SK-N-SH treated with all-trans-retinoic acid at 6 μM for 48 hours (cell line): ENCODE measurements at regions not wholly inside any gene's neighbourhood (a gene's known extent, or its start where the extent isn't known, plus 50 kb on each side); places are given as distances from the start of the nearest gene placed in this dataset.

Experiments
- ATAC-seq: fragments of 200-7000 bp; cut with Tn5 transposase; 3 replicates; pipeline ENCODE4 v1.9.1; 2020; ENCODE audit warnings: mild to moderate bottlenecking, moderate library complexity
- ARNTL ChIP-seq: fragments of 450-650 bp; formaldehyde crosslinking; IDR thresholded peaks from 2 replicates; pipeline ENCODE4 v1.5.0; 2020; ENCODE audit warnings: low read depth, mild to moderate bottlenecking, moderate library complexity, borderline replicate concordance
- BACH2 ChIP-seq: fragments of 250-450 bp; sonication (Bioruptor Pico); IDR thresholded peaks from 2 replicates; pipeline ENCODE4 v1.9.0; 2021; ENCODE audit warnings: mild to moderate bottlenecking, borderline replicate concordance
- CSDC2 ChIP-seq: fragments of 250-450 bp; sonication (Bioruptor Pico); IDR thresholded peaks from 2 replicates; pipeline ENCODE4 v1.5.0; 2020; ENCODE audit warnings: mild to moderate bottlenecking, moderate library complexity
- ESRRG ChIP-seq: fragments of 250-450 bp; sonication (Bioruptor Pico); IDR thresholded peaks from 2 replicates; pipeline ENCODE4 v1.6.1; 2021; ENCODE audit warnings: mild to moderate bottlenecking
- GLIS3 ChIP-seq: fragments of 250-450 bp; sonication (Bioruptor Pico); IDR thresholded peaks from 2 replicates; pipeline ENCODE4 v1.5.0; 2020; ENCODE audit warnings: mild to moderate bottlenecking, moderate library complexity
- ISL1 ChIP-seq: fragments of 250-450 bp; sonication (Bioruptor Pico); IDR thresholded peaks from 2 replicates; pipeline ENCODE4 v2.1.2; 2022; ENCODE audit warnings: mild to moderate bottlenecking, moderate library complexity
- OSR1 ChIP-seq: fragments of 250-450 bp; sonication (Bioruptor Pico); IDR thresholded peaks from 2 replicates; pipeline ENCODE4 v1.8.0; 2022; ENCODE audit warnings: moderate library complexity, mild to moderate bottlenecking, inconsistent platforms
- PPARA ChIP-seq: fragments of 250-450 bp; sonication (Bioruptor Pico); IDR thresholded peaks from 2 replicates; pipeline ENCODE4 v1.5.0; 2020; ENCODE audit warnings: mild to moderate bottlenecking, borderline replicate concordance
- RARB ChIP-seq: fragments of 250-450 bp; sonication (Bioruptor Pico); IDR thresholded peaks from 2 replicates; pipeline ENCODE4 v1.8.0; 2021; ENCODE audit warnings: mild to moderate bottlenecking, moderate library complexity
- SNAI2 ChIP-seq: fragments of 250-450 bp; sonication (Bioruptor Pico); IDR thresholded peaks from 2 replicates; pipeline ENCODE4 v1.5.0; 2020; ENCODE audit warnings: mild to moderate bottlenecking, moderate library complexity
- TCF4 ChIP-seq: fragments of 250-450 bp; sonication (Bioruptor Pico); IDR thresholded peaks from 2 replicates; pipeline ENCODE4 v1.8.0; 2021; ENCODE audit warnings: mild to moderate bottlenecking, moderate library complexity, borderline replicate concordance
- TOX ChIP-seq: fragments of 250-450 bp; sonication (Bioruptor Pico); IDR thresholded peaks from 2 replicates; pipeline ENCODE4 v1.8.0; 2021; ENCODE audit warnings: mild to moderate bottlenecking, moderate library complexity, borderline replicate concordance
- ZC3H10 ChIP-seq: fragments of 250-450 bp; sonication (Bioruptor Pico); IDR thresholded peaks from 2 replicates; pipeline ENCODE4 v1.5.1; 2021; ENCODE audit warnings: mild to moderate bottlenecking, moderate library complexity
- ZFP3 ChIP-seq: fragments of 250-450 bp; sonication (Bioruptor Pico); IDR thresholded peaks from 2 replicates; pipeline ENCODE4 v1.5.0; 2020; ENCODE audit warnings: mild to moderate bottlenecking, moderate library complexity
- ZFP30 ChIP-seq: fragments of 450-650 bp; formaldehyde crosslinking; IDR thresholded peaks from 2 replicates; pipeline ENCODE4 v1.5.0; 2022; ENCODE audit warnings: mild to moderate bottlenecking, moderate library complexity
- ZNF565 ChIP-seq: fragments of 450-650 bp; formaldehyde crosslinking; conservative IDR thresholded peaks from 2 replicates; pipeline ENCODE4 v1.5.0; 2020; ENCODE audit warnings: low read depth, mild to moderate bottlenecking, moderate library complexity
- ZNF8 ChIP-seq: fragments of 450-650 bp; formaldehyde crosslinking; IDR thresholded peaks from 2 replicates; pipeline ENCODE4 v1.5.0; 2020; ENCODE audit warnings: mild to moderate bottlenecking, moderate library complexity
- TF ChIP-seq, protein P1 (sequence below): fragments of 250-450 bp; sonication (Bioruptor Pico); IDR thresholded peaks from 2 replicates; pipeline ENCODE4 v1.5.0; 2020; ENCODE audit warnings: mild to moderate bottlenecking, moderate library complexity
- TF ChIP-seq, protein P2 (sequence below): fragments of 250-450 bp; sonication (Bioruptor Pico); IDR thresholded peaks from 2 replicates; pipeline ENCODE4 v1.5.1; 2021; ENCODE audit warnings: mild to moderate bottlenecking, moderate library complexity
- TF ChIP-seq, protein P3 (sequence below): fragments of 250-450 bp; sonication (Bioruptor Pico); IDR thresholded peaks from 2 replicates; pipeline ENCODE4 v1.8.0; 2020; ENCODE audit warnings: mild to moderate bottlenecking, moderate library complexity, borderline replicate concordance
- TF ChIP-seq, protein P4 (sequence below): fragments of 250-450 bp; sonication (Bioruptor Pico); IDR thresholded peaks from 2 replicates; pipeline ENCODE4 v1.5.1; 2020; ENCODE audit warnings: low read depth, mild to moderate bottlenecking, moderate library complexity

DNA sequence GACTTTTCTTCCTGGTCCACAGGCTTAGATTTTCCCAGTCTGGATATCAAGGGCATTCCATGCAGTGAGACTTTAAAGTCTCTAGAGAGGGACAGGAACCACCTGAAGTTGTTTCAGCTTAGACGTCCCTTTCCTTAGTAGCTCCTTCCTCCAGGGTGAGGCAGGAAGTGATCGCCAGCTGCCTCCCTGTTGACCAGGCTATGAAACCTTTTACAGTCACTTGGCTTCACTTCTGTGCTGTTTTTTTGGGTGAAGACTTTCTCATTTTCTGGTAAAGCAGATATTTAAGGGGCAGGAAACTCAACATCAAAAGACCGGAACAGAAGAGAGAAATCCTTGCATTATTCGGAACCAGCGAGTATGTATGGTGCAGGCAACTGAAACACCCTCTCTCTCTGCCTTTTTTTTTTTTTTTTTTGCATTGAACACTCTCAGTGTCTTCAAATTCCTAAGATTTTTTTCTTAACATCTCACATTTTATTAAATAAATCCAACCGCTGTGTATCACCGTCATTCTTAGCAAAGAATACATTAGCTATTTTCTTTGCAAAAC lies 234.6 kb upstream of the IRF2BP2 start:
- TF ChIP-seq SNAI2 (CRISPR knock-in tag) (no peak), ISL1 (no peak), ESRRG (CRISPR knock-in tag) (no peak), ARNTL (CRISPR knock-in tag) (no peak), TCF4 (CRISPR knock-in tag) (no peak), GLIS3 (CRISPR knock-in tag) (no peak), ZNF8 (CRISPR knock-in tag) (no peak), RARB (CRISPR knock-in tag) (no peak), BACH2 (CRISPR knock-in tag) (no peak), ZC3H10 (CRISPR knock-in tag) (no peak), OSR1 (CRISPR knock-in tag) (no peak), ZNF565 (CRISPR knock-in tag) (no peak), PPARA (no peak)
- TF ChIP-seq, protein P1, sequence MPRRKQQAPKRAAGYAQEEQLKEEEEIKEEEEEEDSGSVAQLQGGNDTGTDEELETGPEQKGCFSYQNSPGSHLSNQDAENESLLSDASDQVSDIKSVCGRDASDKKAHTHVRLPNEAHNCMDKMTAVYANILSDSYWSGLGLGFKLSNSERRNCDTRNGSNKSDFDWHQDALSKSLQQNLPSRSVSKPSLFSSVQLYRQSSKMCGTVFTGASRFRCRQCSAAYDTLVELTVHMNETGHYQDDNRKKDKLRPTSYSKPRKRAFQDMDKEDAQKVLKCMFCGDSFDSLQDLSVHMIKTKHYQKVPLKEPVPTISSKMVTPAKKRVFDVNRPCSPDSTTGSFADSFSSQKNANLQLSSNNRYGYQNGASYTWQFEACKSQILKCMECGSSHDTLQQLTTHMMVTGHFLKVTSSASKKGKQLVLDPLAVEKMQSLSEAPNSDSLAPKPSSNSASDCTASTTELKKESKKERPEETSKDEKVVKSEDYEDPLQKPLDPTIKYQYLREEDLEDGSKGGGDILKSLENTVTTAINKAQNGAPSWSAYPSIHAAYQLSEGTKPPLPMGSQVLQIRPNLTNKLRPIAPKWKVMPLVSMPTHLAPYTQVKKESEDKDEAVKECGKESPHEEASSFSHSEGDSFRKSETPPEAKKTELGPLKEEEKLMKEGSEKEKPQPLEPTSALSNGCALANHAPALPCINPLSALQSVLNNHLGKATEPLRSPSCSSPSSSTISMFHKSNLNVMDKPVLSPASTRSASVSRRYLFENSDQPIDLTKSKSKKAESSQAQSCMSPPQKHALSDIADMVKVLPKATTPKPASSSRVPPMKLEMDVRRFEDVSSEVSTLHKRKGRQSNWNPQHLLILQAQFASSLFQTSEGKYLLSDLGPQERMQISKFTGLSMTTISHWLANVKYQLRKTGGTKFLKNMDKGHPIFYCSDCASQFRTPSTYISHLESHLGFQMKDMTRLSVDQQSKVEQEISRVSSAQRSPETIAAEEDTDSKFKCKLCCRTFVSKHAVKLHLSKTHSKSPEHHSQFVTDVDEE, result no peak
- ATAC-seq, result peak; percentile 50

DNA sequence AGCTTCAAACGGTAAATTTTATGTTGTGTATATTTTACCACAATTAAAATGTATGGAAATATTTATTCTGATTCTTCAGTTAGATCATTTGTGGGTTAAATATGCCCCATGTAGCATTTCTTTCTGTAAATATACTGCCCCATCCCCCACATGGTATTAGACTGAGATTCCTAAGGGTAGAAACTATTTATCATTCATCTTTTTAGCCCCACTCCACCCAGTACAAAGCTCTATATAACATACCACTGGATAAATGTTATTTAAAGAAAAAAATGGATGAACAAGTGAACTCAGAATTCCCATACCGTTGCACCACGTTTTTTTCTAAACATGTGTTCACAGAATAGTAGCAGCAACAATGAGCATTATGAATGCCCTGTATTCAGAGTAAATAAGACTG lies 234.0 kb upstream of the IRF2BP2 start:
- ATAC-seq, result no peak
- TF ChIP-seq GLIS3 (CRISPR knock-in tag), result no peak
- TF ChIP-seq ZC3H10 (CRISPR knock-in tag), result no peak
- TF ChIP-seq PPARA, result no peak
- TF ChIP-seq ESRRG (CRISPR knock-in tag), result no peak
- TF ChIP-seq, protein P1, result no peak
- no peak for TF ChIP-seq ZFP3 (CRISPR knock-in tag)
- no peak for TF ChIP-seq TCF4 (CRISPR knock-in tag)
- no peak for TF ChIP-seq ZFP30
- no peak for TF ChIP-seq ISL1
- TF ChIP-seq, protein P2, sequence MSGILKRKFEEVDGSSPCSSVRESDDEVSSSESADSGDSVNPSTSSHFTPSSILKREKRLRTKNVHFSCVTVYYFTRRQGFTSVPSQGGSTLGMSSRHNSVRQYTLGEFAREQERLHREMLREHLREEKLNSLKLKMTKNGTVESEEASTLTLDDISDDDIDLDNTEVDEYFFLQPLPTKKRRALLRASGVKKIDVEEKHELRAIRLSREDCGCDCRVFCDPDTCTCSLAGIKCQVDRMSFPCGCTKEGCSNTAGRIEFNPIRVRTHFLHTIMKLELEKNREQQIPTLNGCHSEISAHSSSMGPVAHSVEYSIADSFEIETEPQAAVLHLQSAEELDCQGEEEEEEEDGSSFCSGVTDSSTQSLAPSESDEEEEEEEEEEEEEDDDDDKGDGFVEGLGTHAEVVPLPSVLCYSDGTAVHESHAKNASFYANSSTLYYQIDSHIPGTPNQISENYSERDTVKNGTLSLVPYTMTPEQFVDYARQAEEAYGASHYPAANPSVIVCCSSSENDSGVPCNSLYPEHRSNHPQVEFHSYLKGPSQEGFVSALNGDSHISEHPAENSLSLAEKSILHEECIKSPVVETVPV (CRISPR knock-in tag), result no peak
- TF ChIP-seq RARB (CRISPR knock-in tag), result no peak
- TF ChIP-seq OSR1 (CRISPR knock-in tag), result no peak
- no peak for TF ChIP-seq CSDC2
- TF ChIP-seq, protein P3, sequence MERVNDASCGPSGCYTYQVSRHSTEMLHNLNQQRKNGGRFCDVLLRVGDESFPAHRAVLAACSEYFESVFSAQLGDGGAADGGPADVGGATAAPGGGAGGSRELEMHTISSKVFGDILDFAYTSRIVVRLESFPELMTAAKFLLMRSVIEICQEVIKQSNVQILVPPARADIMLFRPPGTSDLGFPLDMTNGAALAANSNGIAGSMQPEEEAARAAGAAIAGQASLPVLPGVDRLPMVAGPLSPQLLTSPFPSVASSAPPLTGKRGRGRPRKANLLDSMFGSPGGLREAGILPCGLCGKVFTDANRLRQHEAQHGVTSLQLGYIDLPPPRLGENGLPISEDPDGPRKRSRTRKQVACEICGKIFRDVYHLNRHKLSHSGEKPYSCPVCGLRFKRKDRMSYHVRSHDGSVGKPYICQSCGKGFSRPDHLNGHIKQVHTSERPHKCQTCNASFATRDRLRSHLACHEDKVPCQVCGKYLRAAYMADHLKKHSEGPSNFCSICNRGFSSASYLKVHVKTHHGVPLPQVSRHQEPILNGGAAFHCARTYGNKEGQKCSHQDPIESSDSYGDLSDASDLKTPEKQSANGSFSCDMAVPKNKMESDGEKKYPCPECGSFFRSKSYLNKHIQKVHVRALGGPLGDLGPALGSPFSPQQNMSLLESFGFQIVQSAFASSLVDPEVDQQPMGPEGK (CRISPR knock-in tag), result no peak
- no peak for TF ChIP-seq TOX (CRISPR knock-in tag)
- TF ChIP-seq, protein P4, sequence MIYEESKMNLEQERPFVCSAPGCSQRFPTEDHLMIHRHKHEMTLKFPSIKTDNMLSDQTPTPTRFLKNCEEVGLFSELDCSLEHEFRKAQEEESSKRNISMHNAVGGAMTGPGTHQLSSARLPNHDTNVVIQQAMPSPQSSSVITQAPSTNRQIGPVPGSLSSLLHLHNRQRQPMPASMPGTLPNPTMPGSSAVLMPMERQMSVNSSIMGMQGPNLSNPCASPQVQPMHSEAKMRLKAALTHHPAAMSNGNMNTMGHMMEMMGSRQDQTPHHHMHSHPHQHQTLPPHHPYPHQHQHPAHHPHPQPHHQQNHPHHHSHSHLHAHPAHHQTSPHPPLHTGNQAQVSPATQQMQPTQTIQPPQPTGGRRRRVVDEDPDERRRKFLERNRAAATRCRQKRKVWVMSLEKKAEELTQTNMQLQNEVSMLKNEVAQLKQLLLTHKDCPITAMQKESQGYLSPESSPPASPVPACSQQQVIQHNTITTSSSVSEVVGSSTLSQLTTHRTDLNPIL (CRISPR knock-in tag), result no peak
- no peak for TF ChIP-seq BACH2 (CRISPR knock-in tag)
